M059J (cell line): ENCODE measurements at regions not wholly inside any gene's neighbourhood (a gene's known extent, or its start where the extent isn't known, plus 50 kb on each side); places are given as distances from the start of the nearest gene placed in this dataset.
A peak's percentile ranks its signal among the peaks of the same experiment; 100 is the strongest.
"Not testable (repeated sequence)": the region's sequence is repeated elsewhere in the genome, so short reads cannot be mapped to it uniquely, and the experiment has no call there.

Source experiments
- DNase-seq: peaks from one replicate; pipeline ENCODE4 v3.0.0-alpha.2; 2012; ENCODE audit warnings: low read depth

- no peak for DNase-seq
Observed at GRCh38 chr1:102661481-102661880, 446.8 kb downstream of the COL11A1 start.

GRCh38 chr1:102659876-102660483, 448.3 kb downstream of the COL11A1 start:
- DNase-seq, result not testable (repeated sequence)

DNA sequence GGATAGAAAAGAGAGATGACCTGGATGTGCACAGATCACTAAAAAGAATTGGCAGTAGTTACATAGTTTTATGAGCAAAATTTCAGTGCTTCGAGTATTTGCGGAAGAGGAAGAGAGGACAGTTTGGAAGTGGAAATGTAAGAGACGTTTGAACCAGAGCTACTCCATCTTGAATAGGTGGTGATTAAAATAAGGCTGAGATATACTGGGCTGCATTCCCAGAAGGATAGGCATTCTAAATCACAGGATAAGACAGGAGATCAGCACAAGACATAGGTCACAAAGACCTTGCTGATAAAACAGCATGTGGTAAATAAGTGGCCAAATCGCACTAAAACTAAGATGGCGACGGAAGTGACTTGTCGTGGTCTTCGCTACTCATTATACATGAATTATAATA, 453.3 kb downstream of the COL11A1 start:
- no peak for DNase-seq

- DNase-seq, result no peak
Observed at GRCh38 chr1:102640872-102641271, 467.4 kb downstream of the COL11A1 start.

- DNase-seq, result no peak
Observed at GRCh38 chr1:102640312-102640711, 468.0 kb downstream of the COL11A1 start.

- no peak for DNase-seq
Observed at GRCh38 chr1:102631691-102632090, 476.6 kb downstream of the COL11A1 start.

DNA sequence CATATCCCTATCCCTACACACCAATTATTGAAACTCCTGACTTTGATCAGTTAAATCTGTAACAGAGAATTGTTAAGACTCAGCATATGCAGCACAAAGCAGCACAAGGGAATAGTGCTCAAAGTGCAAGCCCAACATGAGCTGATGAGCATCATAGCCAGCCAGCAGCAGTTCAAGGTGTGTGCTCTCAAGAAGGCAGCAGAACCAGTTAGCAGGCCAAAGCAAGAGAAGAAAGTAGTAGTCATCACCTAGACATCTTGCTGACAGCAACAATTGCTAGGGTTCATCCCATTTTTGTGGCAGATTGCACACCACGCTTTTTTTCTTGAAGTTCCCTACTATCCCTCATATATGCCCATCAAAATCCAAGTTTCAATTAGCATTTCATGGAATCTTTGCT, 478.3 kb downstream of the COL11A1 start:
- no peak for DNase-seq

- peak; percentile 2 for DNase-seq
Observed at GRCh38 chr1:102628109-102628613, 480.2 kb downstream of the COL11A1 start.

DNA sequence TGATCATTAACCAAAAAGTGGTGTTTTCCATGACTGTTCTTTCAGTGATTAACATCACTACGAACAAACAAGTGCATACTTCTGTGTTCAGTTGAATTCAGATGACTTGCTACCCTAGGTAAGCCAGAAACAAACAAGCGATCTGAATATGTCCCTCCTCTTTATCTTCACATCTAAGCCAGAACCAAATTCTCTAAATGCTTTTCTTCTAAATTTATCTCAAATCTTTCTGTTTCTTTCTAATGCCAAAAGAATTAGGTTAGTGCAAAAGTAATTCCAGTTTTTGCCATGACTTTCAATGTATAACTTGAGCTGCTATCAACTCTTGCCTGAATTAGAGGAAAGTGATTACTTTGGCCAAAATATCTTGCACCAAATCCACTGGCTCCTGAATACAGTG, 481.2 kb downstream of the COL11A1 start:
- no peak for DNase-seq

GRCh38 chr1:102615896-102616295, 492.4 kb downstream of the COL11A1 start:
- no peak for DNase-seq

- peak; percentile 7 for DNase-seq
Observed at GRCh38 chr1:102595106-102595505, 513.2 kb downstream of the COL11A1 start.

DNA sequence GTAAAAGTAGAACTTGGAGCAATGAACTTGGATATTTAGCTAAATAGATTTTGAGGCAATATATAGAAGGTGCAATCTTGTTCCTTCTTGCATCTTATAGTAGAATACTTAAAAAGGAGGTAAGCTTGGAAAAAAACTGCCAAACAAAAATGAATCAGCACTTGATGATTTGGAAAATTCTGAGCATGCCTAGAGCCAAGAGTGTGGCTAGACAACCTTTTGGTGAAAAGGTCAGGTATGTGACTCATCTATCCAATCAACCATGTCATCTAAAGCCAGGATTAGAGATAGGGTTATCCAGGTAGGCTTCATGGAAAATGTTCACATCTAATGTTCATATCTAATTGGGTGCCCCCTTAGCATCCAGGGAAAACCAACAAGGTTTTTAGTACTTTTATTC, 515.0 kb downstream of the COL11A1 start:
- peak; percentile 25 for DNase-seq

GRCh38 chr1:102588536-102588935, 519.8 kb downstream of the COL11A1 start:
- DNase-seq, result no peak

GRCh38 chr1:102586022-102586421, 522.3 kb downstream of the COL11A1 start:
- DNase-seq, result no peak

GRCh38 chr1:102580806-102581205, 527.5 kb downstream of the COL11A1 start:
- DNase-seq, result no peak

DNA sequence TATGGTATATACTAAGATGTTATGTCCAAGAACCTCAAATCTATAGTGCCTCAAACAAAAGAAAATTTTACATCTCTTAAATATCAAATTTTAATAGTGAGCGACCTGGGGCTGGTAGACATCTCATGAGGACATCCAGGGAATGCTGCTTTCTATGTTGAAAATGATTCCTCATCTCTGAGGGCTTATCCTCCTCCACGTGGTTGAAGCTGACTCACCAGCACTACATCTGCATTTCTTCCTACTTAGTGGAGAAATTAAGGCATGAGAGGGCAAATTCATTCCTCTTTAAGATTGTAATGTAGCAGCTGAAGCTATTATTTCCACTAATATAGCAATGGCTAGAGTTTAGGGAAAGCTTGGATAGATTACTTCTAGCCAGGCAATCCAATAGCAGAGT, 529.5 kb downstream of the COL11A1 start:
- DNase-seq, result no peak

- DNase-seq, result peak; percentile 5
Observed at GRCh38 chr1:102572637-102573036, 535.7 kb downstream of the COL11A1 start.

- DNase-seq, result no peak
Observed at GRCh38 chr1:102566182-102566581, 542.1 kb downstream of the COL11A1 start.

- no peak for DNase-seq
Observed at GRCh38 chr1:102562380-102562779, 545.9 kb downstream of the COL11A1 start.

DNA sequence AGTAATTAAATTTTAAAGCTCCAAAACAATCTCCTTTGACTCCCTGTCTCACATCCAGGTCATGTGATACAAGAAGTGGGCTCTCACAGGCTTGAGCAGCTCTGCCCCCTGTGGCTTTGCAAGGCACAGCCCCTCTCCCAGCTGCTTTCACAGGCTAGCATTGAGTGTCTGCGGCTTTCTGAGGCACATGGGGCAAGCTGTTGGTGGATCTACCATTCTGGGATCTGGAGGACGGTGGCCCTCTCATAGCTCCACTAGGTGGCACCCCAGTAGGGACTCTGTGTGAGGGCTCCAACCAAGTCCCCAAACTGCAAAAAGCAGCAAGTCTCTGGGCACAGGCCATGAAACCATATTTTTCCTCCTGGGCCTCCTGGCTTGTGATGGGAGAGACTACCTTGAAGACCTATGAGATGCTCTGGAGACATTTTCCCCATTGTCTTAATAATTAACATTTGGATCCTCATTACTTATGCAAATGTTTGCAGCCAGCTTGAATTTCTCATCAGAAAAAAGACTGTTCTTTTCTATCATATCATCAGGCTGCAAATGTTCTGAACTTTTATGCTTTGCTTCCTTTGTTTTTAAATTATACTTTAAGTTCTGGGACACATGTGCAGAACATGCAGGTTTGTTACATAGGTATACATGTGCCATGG, 554.1 kb upstream of the OLFM3 start:
- peak; percentile 15 for DNase-seq

- DNase-seq, result no peak
Observed at GRCh38 chr1:102546251-102546650, 549.5 kb upstream of the OLFM3 start.

GRCh38 chr1:102535829-102536505, 539.2 kb upstream of the OLFM3 start:
- DNase-seq, result no peak

GRCh38 chr1:102531036-102531435, 534.3 kb upstream of the OLFM3 start:
- DNase-seq, result no peak
